HG03565 (cell line): ENCODE measurements at regions not wholly inside any gene's neighbourhood (a gene's known extent, or its start where the extent isn't known, plus 50 kb on each side); places are given as distances from the start of the nearest gene placed in this dataset.

Source experiments
- ATAC-seq: cut with Tn5 transposase; IDR thresholded peaks from one replicate; pipeline ENCODE4 v1.9.1; 2021; ENCODE audit warnings: mild to moderate bottlenecking, moderate library complexity; ENCODE audit not compliant: unreplicated experiment

GRCh38 chr1:60245324-60245723, 171.8 kb upstream of the C1orf87 start:
- no peak for ATAC-seq

DNA sequence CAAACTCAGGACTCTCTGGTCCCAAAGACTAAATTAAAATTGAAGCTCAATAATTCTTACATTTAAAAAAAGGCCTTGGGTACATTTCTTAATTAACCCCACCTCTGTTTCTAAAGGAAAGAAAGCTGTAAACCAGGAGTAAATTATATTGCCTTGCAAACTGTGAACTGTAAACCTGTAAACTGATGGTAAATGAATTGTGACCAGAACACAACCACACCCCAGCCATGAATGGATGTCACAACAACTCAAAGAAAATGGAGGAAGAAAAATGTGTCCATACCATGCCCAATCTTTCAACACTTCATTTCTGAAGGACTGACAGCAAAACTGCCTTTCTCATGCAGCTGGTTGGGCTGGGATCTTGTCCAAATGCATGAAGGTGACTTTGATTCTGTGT, 171.3 kb upstream of the C1orf87 start:
- no peak for ATAC-seq

DNA sequence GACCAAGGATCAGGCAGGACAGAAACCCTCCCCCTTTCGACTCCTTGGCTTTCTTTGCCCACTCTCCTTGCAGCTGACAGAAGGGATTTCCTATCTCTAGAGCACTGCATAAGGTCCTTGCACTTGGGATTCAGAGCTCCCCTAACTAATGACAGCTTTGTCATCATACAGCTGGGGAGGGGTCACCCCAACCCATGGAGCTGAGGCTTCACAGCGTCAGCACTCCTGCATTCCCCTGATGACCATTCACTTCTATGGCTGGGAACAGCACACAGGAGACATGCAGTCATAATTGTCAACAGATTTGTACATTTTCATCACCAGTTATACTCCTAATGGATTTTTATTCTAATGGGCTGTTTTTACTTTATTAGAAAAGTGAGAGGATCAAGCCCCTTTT, 161.7 kb upstream of the C1orf87 start:
- no peak for ATAC-seq

GRCh38 chr1:60234776-60235175, 161.2 kb upstream of the C1orf87 start:
- ATAC-seq = no peak

- ATAC-seq = no peak
Observed at GRCh38 chr1:60229821-60230220, 156.3 kb upstream of the C1orf87 start.

GRCh38 chr1:60228041-60228491, 154.5 kb upstream of the C1orf87 start:
- no peak for ATAC-seq

DNA sequence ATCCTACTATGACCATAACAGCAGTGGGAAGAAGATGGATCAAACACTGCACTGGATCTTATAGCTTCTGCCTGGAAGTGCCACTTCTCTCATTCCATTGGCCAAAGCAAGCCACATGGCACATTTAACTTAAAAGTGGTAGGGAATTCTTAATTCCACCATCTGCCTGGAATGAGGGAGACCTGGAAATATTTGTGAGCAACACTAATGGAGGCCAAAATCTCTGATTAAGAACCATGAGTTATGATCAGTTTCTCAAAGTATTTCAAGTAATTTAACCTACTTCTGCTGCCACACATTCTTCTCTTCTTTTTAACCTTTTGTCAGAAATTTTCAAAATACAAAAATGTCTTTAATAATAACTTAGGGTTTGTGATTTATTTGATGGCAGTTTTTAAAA, 154.0 kb upstream of the C1orf87 start:
- no peak for ATAC-seq

GRCh38 chr1:60225486-60225885, 151.9 kb upstream of the C1orf87 start:
- no peak for ATAC-seq

- no peak for ATAC-seq
Observed at GRCh38 chr1:60224523-60224922, 151.0 kb upstream of the C1orf87 start.

DNA sequence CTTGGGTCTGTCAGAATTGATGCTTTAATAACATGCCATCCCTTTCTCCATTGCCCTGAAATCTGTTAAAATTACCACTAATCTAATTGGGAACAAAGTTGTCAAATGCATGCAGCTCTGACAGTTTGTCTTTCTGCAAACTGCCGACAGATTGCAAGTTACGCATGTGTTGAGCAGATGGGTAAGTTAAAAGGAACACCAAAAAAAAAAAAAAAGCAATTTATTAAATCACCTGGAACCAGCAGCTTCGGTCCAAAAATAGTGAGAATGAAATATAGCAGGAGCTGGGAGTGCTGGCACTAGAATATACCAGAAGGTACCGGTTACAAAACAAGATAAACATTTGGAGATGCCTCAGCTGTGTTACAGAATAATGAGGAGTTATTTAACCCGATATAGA, 149.6 kb upstream of the C1orf87 start:
- no peak for ATAC-seq

GRCh38 chr1:60222360-60223115, 149.0 kb upstream of the C1orf87 start:
- no peak for ATAC-seq

- no peak for ATAC-seq
Observed at GRCh38 chr1:60213253-60213652, 139.7 kb upstream of the C1orf87 start.

- no peak for ATAC-seq
Observed at GRCh38 chr1:60196026-60196425, 122.5 kb upstream of the C1orf87 start.

DNA sequence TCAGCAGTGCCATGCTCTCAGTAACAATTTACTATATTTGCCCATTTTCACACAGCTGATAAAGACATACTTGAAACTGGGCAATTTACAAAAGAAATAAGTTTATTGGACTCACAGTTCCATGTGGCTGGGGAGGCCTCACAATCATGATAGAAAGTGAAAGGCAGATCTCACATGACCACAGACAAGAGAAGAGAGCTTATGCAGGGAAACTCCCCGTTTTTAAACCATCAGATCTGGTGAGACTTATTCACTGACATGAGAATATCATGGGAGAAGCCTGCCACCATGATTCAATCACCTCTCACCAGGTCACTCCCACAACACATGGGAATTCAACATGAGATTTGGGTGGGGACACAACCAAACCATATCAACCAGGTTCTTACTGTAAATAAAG, 112.1 kb upstream of the C1orf87 start:
- no peak for ATAC-seq

- no peak for ATAC-seq
Observed at GRCh38 chr1:60184521-60184920, 111.0 kb upstream of the C1orf87 start.

DNA sequence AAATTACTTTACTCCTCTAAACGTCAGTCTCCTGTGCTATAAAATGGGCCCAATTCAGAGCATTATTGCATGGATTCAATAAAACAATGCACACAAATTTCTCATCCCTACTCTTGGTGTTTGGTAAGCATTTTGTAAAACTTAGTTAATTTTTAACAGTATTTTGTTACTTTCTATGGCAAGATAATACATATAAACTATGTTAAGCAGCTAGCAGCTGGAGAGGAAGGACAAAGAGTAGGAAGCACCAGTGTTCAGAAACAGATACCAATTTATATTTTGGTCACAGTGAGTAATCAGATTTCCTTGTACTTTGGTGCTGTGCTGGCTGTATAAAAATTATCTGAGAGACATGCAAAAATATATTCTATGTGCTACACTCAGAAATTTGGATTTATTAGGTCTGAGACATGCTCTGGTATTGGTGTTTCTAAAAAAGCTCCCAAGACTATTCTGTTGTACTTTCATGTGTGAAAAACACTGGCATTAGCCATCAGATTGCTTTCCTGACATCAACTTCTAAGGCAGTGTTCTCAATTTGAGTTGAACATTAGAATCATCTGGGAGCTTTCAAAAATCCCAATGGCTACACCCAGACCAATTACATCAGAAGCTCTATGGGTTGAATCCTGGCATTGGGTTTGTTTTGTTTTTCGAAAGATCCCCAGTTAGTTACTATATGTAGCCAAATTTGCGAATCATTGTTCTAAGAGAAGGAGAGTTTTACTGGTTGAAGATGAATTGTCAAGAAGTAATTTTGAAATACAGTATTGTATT, 100.3 kb upstream of the C1orf87 start:
- no peak for ATAC-seq

GRCh38 chr1:60173006-60173405, 99.4 kb upstream of the C1orf87 start:
- ATAC-seq = no peak

GRCh38 chr1:60171801-60172200, 98.2 kb upstream of the C1orf87 start:
- no peak for ATAC-seq

DNA sequence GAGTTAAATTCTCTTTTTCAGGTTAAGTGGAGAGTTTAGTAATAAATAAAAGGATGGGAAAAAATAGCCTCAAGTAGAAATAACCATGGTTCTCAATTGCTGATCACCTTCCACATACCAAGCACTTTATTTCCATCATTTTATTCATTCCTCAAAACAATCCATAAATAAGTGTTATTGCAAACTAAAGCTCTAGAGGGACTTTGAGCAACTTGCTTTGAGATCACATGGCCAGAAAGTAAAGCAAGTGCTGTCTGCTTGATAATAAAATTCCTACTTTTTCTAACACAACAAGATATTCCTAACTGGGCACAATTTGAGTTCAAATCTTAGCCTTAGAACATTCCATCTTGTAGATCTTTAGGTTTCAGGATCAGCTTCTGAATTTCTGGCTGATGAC, 97.1 kb upstream of the C1orf87 start:
- no peak for ATAC-seq

GRCh38 chr1:60169206-60169605, 95.6 kb upstream of the C1orf87 start:
- no peak for ATAC-seq

DNA sequence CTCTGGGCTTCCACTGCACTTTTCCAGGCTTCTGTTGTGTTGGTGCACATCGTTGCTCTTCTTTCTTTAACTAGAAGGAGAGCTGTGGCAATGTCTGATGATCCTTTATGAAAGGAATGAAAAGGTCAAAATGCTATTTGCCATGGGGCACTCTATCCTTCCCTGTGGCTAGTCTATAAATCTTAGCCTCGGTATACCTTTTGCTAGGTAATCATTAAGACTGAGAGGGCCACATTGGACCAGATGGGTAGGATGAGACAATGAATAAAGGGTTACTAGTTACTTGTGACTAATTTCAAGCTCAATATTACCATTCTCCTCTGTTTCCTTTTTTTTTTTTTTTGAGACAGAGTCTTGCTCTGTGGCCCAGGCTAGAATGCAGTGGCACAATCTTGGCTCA, 89.4 kb upstream of the C1orf87 start:
- ATAC-seq = no peak

- no peak for ATAC-seq
Observed at GRCh38 chr1:60160141-60160540, 86.6 kb upstream of the C1orf87 start.
